ENCODE measurements at regions not wholly inside any gene's neighbourhood (a gene's known extent, or its start where the extent isn't known, plus 50 kb on each side); places are given as distances from the start of the nearest gene placed in this dataset.

DNA sequence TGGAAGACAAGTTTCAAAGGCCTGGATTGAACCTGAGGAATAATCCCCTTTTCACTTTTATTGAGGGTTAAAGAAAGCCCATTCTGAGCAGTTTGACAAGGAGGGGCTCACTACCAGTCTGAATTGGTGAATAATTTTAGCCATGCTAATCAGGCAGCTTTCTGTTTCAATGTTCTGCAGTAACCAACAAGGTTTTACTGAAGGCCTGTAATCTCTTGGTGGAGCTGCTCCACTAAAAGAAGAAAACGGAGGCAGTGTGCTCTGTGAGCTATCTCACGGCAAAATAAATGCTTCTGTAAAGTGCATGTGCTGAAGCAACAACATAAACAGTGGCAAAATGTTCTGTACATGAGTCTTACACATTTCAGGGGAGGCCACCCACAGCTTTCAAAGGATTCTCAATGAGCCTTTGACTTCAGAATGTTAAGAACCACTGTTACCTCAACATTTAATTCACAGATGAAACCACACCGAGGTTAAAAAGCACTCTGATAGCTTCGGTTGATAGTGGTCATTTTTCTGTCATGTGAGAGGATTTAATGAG, 111.2 kb downstream of the LRIG3 start:
- DNase-seq (ENCODE audit: low read depth) = no peak
- no peak for TF ChIP-seq CTCF (conservative IDR thresholded peaks at IDR 0.05; ENCODE audit: control insufficient read depth, insufficient read depth, low read depth, low read length)
- no peak overlapping the region for H3K4me3 ChIP-seq (ENCODE audit: control insufficient read depth, low read depth, low read length)

DNA sequence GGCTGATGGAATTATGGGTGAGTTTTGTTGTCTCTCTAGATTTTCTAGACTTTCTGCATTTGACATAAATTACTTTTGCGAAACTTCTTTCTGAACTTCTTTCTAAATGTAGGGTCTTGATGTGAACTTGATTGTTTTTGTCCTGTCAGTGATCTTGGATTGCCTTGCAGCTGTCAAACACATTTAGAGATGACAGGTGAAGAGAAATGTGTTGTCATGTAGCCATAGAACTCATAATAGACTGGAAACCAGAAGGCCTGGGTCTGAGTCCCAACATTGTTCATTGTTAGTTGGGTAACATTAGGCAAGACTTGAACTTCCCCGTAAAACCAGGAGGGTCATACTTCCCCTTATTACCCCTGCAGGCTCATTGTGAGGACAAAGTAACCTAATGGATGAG, 109.0 kb downstream of the LRIG3 start:
- no peak for DNase-seq (ENCODE audit: low read depth)
- H3K4me3 ChIP-seq (ENCODE audit: control insufficient read depth, low read depth, low read length) = no peak overlapping the region
- TF ChIP-seq CTCF (conservative IDR thresholded peaks at IDR 0.05; ENCODE audit: control insufficient read depth, insufficient read depth, low read depth, low read length) = no peak

DNA sequence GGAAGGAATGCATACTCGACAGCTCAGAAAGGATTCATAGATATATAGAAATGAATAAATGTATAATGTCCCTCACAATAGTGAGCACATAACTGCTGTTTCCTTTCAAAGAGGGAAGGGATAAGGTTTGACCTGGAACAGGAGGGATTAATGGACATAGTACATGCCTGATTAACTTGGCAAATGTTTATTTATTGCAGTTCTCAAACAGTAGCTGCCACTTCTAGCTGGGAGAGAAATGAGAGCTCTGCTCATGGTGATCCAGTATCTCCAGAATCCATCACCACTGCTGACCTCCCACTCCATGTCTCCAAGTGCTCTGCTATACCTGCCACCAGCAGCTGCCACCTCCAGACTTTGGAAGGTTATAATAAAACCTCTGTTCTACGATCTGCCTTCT, 108.1 kb downstream of the LRIG3 start:
- no peak for DNase-seq (ENCODE audit: low read depth)
- TF ChIP-seq CTCF (conservative IDR thresholded peaks at IDR 0.05; ENCODE audit: control insufficient read depth, insufficient read depth, low read depth, low read length) = no peak
- no peak overlapping the region for H3K4me3 ChIP-seq (ENCODE audit: control insufficient read depth, low read depth, low read length)

GRCh38 chr12:58814036-58814435, 106.3 kb downstream of the LRIG3 start:
- DNase-seq (ENCODE audit: low read depth) = no peak
- TF ChIP-seq CTCF (conservative IDR thresholded peaks at IDR 0.05; ENCODE audit: control insufficient read depth, insufficient read depth, low read depth, low read length) = no peak
- no peak overlapping the region for H3K4me3 ChIP-seq (ENCODE audit: control insufficient read depth, low read depth, low read length)

- no peak for TF ChIP-seq CTCF (conservative IDR thresholded peaks at IDR 0.05; ENCODE audit: control insufficient read depth, insufficient read depth, low read depth, low read length)
Measured at GRCh38 chr12:58815235-58815634, 105.1 kb downstream of the LRIG3 start.

DNA sequence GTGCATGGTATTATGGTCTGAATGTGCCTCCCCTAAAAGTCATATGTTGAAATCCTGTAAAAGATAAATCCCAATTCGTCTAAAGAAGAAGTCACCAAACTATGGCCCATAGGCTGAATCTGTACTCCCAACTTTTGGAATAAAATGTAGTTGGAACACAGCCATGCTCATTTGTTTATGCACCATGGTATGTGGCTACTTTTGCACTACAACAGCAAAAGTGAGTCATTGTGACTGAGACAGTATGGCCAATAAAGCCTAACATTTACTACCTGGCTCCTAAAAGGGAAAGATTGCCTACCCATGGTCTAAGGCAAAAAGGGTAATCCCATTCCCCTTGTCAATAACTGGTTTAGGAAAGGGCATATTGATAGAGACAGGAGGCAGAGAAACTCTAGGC, 101.8 kb downstream of the LRIG3 start:
- DNase-seq (ENCODE audit: low read depth) = peak; percentile 40
- no peak overlapping the region for H3K4me3 ChIP-seq (ENCODE audit: control insufficient read depth, low read depth, low read length)
- TF ChIP-seq CTCF (conservative IDR thresholded peaks at IDR 0.05; ENCODE audit: control insufficient read depth, insufficient read depth, low read depth, low read length) = no peak

More at GRCh38 chr12:58815235-58815634, 105.1 kb downstream of the LRIG3 start:
- H3K4me3 ChIP-seq (ENCODE audit: control insufficient read depth, low read depth, low read length) = no peak overlapping the region
- no peak for DNase-seq (ENCODE audit: low read depth)

- DNase-seq (ENCODE audit: low read depth) = no peak
- no peak overlapping the region for H3K4me3 ChIP-seq (ENCODE audit: control insufficient read depth, low read depth, low read length)
- TF ChIP-seq CTCF (conservative IDR thresholded peaks at IDR 0.05; ENCODE audit: control insufficient read depth, insufficient read depth, low read depth, low read length) = no peak
Measured at GRCh38 chr12:58819345-58819744, 101.0 kb downstream of the LRIG3 start.

All from fibroblast of mammary gland (primary cell).